Putamen (tissue), 1 donor: ENCODE measurements at regions not wholly inside any gene's neighbourhood (a gene's known extent, or its start where the extent isn't known, plus 50 kb on each side); places are given as distances from the start of the nearest gene placed in this dataset.

Experiments used
- DNase-seq: peaks from one replicate; pipeline ENCODE4 v3.0.0-alpha.2; 2016; ENCODE audit warnings: low spot score

DNA sequence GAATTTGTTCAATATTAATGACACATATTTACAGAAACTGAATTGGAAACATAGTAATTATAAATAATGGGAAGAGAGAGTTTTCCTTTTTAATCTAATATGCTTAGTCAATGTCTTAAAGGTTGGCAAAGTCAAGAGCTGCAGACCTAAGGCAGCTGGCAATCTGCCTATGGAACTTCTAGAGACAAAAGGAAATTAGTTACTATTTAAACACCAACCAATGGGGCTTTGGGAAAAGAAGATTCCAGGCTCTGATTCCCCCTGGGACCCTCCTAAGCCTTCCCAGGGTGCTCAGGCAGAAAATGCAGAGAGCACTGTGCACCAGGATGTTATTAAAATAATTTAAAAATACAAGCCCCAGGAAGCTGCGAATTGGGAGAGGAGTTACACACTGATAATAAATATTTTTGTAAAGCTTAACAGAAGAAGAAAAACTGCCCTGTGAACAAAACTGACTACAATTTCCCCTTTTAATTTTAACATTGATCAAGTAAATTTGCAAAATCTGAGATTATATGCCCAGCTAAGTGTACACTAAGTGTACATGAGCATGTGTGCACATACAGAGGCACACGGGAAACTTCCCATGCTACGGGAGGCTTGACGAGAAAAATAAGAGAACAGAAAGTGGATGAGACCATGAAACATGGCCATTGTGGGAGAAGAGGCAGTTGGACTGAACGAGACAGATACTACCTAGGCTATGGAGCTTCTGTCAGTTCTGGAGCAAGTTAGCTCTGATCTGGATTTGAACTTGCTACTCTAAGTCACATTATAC, 77.4 kb upstream of the ADAMTS16 start:
- DNase-seq, result no peak

DNA sequence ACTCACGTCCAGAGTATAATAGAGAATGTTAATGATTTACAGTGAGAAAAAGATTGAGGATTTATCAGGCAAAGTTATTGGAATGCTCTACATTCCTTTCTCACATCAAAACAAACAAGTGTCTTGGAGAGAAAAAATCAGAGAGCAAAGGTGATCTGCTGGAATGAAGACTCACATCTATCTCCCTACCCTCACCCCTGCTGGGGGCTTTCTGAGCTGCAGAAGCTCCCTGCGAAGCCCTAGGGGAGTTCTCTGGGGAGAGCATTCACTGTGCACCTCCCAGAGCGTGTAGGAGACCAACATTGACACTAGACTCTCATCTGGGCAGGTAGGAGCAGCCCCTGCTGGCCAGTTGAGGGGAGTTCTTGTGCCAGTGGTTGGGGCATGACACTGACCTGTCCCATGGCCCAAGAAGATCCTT, 76.6 kb upstream of the ADAMTS16 start:
- no peak for DNase-seq

DNA sequence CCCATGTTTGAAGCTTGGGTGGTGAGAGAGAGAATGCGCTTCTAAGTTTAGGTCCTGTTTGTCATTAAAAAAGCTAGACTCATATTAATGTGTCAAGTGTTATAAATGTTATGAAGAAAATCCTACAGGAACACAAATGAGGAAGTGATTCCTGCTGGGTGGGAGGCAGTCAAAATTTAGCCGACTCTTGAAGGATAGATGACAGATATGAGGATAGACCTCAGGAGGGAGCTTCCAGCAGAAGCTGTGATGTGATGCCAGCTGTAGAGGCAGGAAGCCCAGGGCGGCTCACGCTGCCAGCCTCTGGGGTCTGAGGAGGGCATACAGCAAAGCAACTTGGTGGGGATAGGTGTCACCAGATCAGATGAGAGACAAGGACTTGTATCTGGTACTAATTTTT, 74.7 kb upstream of the ADAMTS16 start:
- DNase-seq, result no peak

DNA sequence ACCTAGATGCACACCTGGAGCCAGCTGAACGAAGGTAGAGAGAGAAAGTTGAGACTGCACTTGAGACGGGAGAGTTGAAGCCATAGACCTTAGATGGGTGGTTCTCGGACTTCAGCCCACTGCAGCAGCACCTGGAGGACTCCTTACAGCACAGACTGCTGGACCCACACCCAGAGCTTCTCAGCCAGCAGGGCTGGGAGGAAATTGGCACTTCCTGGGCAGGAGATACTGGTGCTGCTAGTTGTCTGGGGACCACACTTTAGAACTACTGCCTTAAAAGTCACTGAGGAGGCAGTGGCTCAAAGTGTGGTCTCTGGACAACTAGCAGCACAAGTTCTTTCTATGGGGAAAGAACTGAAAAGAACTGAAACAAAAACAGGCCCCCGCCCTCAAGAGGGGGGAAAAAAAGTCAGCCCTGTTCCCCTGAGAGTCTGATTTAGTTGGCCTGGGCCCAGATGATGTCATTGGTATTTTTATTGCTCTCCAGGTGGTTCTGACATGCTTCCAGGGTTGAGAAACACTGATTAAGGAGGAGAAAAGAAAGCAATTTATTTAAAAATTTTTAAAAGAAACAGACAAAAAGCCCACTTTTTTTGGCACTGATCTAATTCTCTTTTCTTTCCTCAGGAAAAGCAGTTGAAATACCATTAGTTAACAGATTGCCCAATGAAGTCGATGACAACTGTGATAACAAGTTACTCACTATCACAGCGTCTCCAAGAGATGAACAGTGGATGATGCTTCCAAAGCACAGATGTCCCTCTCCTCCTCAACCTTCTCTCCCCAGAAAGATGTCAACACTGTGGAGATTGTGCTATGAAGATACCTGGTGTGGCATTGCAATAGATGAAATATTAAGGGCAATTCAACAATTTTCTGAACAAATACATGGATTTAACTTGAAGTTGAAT, 73.6 kb upstream of the ADAMTS16 start:
- no peak for DNase-seq

DNA sequence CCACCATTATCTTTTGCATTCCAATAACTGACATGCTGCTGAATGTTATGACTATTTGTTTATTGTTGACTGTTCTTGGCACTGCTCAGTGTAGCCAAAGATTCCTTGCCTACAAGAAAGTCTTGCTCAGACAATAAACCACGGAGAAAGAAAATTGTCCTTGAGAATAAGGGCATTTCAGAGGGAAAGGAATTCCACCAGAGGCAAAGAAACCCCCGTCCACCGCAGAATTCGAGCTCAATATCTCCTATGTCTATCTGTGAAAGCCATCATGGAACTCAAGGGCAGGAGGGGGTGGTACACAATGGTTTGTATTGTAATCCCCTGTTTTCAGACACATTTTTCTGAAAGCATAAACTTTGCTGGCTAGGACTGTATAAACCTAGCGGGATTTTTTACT, 70.3 kb upstream of the ADAMTS16 start:
- DNase-seq, result no peak

DNA sequence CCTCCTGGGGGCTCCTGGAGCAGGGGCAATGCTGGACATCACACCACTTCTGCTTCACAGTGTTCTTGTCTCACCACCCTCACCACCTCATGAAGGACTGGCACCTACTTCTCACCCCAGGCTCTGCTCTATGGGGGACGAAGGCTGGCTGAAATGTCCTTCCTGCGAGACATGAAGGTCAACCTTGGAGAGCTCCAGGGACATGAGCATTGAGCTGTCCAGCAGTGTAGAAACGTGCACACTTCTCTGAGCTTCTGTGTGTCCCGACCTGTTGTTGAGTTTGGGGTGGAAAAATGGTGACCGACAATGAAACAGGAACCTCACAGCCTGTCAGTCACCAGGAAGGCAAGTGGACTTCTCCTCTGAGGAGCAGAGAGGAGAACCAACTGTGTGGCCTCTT, 68.6 kb upstream of the ADAMTS16 start:
- DNase-seq, result no peak

DNA sequence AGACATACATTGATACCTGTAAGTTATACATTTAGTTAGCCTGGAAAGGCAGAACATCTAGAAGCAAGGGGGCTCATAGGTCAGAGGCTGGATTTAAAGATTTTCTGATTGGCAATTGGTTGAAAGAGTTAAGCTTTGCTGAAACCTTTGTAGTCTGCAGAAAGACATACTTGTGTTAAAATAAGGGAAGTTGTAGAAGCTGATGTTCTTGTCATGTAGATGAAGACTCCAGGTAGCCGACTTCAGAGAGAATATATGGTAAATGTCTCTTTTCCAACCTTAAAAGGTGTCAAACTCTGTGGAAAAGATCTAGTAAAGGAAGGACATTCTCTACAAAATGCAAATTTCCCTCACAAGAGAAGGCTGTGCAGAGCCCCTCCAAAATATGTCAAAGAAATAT, 62.9 kb upstream of the ADAMTS16 start:
- no peak for DNase-seq

DNA sequence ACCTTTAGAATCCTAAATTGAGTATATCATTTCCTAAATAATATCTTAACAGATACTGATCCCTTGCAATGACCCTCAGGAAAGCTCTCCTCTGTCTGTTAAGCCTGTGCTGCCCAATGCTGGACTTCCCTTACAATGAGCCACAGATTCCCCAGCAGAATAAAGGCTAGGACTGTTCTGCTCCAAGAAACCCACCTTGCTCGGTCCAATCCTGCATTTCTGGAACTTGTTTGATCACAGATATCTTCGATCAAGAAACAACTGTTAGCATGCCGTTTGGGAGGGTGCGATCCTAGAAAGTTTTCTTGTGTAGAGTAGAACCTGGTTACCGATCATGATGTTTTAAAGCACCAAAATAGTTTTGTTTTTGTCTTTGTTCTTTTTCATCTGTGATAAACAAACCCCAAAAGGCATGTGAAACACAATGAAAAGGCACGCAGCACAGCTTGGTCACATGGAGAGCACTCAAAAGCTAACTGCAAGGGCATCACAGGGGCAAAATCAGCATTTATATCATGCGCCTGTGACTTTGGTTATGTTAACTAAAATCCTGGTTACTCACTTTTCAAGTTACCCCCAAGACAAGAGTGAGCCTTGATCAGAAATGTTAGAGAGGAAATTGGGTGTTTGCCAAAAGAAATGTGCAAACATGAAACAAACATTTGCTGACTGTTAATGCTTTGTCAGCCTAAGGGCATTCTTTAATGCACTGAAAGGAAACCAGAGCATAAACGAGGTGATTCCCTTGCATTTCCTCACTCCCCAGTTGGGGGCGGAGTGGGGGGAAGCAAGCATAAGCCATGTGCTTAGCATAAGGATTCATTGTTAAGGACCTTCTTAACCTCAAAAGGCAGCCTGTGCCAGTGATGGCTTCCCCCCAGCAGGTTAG, 61.9 kb upstream of the ADAMTS16 start:
- no peak for DNase-seq

DNA sequence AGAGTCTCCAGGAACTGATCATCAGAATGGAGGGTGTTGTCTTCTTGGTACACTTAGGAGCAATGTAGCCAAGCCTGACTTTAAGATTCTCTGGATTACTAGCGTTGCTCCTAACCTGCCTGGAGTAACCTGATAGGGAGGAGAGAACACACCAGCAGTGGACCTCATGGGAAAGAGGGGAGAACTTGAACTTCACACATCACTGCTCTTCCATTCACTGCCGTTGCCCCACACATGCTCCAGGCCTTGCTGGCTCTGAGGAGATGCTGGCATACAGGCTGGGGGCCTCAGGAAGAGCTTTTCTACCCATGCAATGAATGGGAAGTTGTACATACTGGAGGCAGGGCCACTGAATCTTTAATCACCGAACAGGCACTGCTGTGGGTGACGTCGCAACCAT, 60.3 kb upstream of the ADAMTS16 start:
- no peak for DNase-seq

DNA sequence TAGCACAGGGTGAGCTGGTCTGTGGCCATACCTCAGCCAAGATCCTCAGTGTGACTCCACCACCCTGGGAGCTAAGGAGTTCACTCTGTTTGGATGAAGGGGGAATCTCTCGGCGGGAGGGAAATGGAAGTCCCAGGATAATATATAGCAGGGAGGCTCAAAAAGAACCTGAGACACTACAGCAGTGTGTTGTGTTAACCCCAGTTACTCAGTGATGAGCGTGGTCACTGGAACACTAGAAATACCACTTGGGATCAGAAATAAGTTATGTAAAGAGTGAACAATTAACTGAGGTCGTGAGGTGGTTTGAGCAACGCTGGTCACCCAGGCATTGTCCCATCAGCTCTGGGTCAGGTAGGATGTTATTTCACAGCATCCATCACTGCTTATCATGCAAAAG, 59.3 kb upstream of the ADAMTS16 start:
- no peak for DNase-seq

DNA sequence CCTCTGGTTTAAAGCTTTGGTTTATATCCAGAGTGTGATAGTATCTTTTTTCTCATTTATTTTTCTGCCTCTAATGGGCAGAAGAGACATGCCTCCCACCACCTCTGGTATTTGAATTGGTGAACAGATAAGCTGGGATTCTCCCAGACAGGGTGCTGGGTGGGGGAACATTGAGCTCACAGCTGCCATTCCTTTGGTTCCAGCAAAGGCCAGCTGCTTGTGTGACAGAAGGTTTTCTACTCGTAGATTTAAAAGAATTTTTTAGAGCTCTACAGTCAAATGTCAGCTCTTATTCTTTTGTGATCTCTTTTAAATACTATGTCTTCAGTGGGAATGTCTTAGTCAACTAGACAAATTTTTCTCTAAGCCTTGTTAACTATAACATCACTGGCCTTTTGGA, 54.7 kb upstream of the ADAMTS16 start:
- DNase-seq, result no peak

DNA sequence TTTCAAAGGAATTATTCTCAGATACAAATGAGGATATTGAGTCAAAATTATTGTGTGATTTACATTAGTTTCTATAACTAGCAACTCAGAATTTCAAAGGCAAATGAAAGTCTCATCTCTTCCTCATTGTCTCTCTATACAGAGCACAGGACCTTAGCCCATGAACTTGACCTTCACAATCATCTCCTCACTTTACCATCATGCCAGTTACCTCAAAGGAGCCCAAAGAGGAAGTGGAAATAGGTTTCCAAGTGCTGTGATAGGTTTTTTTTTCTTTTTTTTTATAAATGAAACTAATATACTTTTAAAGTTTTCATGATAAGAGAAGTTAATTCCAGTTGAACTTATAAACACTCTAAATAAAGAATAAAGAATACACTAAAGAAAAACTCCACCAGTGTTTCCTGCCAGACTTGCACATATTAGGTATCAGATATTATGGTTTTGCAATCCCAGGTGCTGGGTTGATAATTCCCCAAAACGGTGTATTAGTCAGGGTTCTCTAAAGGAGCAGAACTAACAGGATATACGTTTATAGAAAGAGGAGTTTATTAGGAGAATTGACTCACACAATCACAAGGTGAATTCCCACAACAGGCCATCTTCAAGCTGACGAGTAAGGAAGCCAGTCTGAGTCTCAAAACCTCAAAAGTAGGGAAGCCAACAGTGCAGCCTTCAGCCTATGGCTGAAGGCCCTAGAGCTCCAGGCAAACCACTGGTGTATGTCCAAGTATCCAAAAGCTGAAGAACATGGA, 50.1 kb upstream of the ADAMTS16 start:
- DNase-seq, result no peak
